Lung (tissue), 11 donors: ENCODE measurements at regions not wholly inside any gene's neighbourhood (a gene's known extent, or its start where the extent isn't known, plus 50 kb on each side); places are given as distances from the start of the nearest gene placed in this dataset.

ENCODE experiments used
- ATAC-seq: fragments of 200-7000 bp; cut with Tn5 transposase; one replicate; pipeline ENCODE4 v1.9.1; 2020; ENCODE audit warnings: moderate number of reproducible peaks; ENCODE audit not compliant: insufficient read depth, low FRiP score
- DNase-seq, 3 donors: peaks; one replicate each; pipeline ENCODE4 v3.0.0-alpha.2; 2013 to 2017
- H3K27ac ChIP-seq, 2 donors: one replicate each; pipeline ENCODE4 v1.5.1; 2013; ENCODE audit warnings: mild to moderate bottlenecking in 2 of 2, moderate library complexity in 2 of 2, control low read depth in 1 of 2, inconsistent platforms in 1 of 2, low read depth in 1 of 2, low read length in 1 of 2
- H3K27me3 ChIP-seq, 3 donors: one replicate each; pipeline ENCODE4 v1.5.1; 2013; ENCODE audit warnings: low read length in 2 of 3; ENCODE audit not compliant: control insufficient read depth in 3 of 3, insufficient read depth in 3 of 3
- H3K36me3 ChIP-seq, 4 donors: one replicate each; pipeline ENCODE4 v1.5.1; 2013; ENCODE audit warnings: low read length in 4 of 4, mild to moderate bottlenecking in 1 of 4, moderate library complexity in 1 of 4; ENCODE audit not compliant: control insufficient read depth in 4 of 4, insufficient read depth in 4 of 4
- H3K4me1 ChIP-seq, 5 donors: one replicate each; pipeline ENCODE4 v1.5.1; 2013; ENCODE audit warnings: low read length in 5 of 5, mild to moderate bottlenecking in 2 of 5, moderate library complexity in 1 of 5; ENCODE audit not compliant: control insufficient read depth in 5 of 5, insufficient read depth in 5 of 5
- H3K4me3 ChIP-seq: one replicate; pipeline ENCODE4 v1.5.1; 2013; ENCODE audit warnings: mild to moderate bottlenecking, control low read depth, moderate library complexity
- H3K9ac ChIP-seq, 2 donors: one replicate each; pipeline ENCODE4 v1.5.1; 2013; ENCODE audit warnings: low read length in 2 of 2, control low read depth in 1 of 2; ENCODE audit not compliant: insufficient read depth in 1 of 2
- H3K9me3 ChIP-seq, 4 donors: one replicate each; pipeline ENCODE4 v1.5.1; 2013; ENCODE audit warnings: low read length in 3 of 4, mild to moderate bottlenecking in 1 of 4, moderate library complexity in 1 of 4; ENCODE audit not compliant: control insufficient read depth in 4 of 4, insufficient read depth in 3 of 4
- CTCF ChIP-seq: IDR thresholded peaks from 2 replicates; pipeline ENCODE4 v1.5.1; 2012; ENCODE audit warnings: mild to moderate bottlenecking; ENCODE audit errors: control extremely low read depth, extremely low read depth
- WGBS, 2 donors: extraction: QIAGEN DNeasy Blood & Tissue Kit; methylation state at CpG; one replicate each; pipeline ENCODE4 v1.1.7; 2013; 5-methylcytosine and 5-hydroxymethylcytosine counted together
- donor health status: control.
- donor health status: control.
- donor health status: Bipolar disorder and iron deficiency.
- donor health status: healthy.
- donor health status: DM: yes; HTN: yes; CAD: no.

- Histone ChIP-seq H3K4me3 (no peak overlapping the region), H3K27ac (no peak overlapping the region), H3K9ac (no peak overlapping the region), H3K36me3 (no peaks in the 10 kb centered on the region), H3K9me3 (no peaks in the 10 kb centered on the region), H3K27me3 (no peaks in the 10 kb centered on the region), H3K4me1 (no peaks in the 10 kb centered on the region)
- DNase-seq, result no peak
- WGBS, 2 donors, result 56 to 63% methylated on average over 4 of the region's 4 CpGs
- ATAC-seq, result no peak
- no peak for TF ChIP-seq CTCF
Observed at GRCh38 chr2:20556756-20557155, 94.1 kb downstream of the HS1BP3 start.

DNA sequence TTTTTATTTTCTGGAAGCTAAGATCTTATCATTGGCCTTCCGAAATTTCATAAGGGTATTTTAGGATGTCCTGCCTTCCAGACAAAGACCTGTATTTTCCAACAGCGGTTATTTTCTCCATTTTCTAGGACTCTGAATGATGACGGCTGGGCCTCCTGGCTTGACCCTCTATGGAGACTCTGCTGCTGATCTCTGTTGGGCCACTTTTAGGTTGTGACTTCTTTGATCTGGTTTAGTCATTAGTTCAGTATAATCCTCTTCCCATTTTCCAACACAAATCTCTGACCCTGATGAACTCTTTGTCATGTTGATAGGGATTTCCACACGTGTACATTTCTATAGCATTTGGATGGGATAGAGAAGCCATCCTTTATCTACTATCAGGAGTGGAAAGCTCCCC lies 93.7 kb downstream of the HS1BP3 start:
- H3K4me1 ChIP-seq, result no peaks in the 10 kb centered on the region
- no peak overlapping the region for H3K4me3 ChIP-seq
- ATAC-seq (no peak), DNase-seq (no peak)
- no peaks in the 10 kb centered on the region for H3K36me3 ChIP-seq
- H3K9ac ChIP-seq, result no peak overlapping the region
- no peaks in the 10 kb centered on the region for H3K27me3 ChIP-seq
- WGBS, 2 donors, result 92 to 93% methylated on average over 4 of the region's 4 CpGs
- no peaks in the 10 kb centered on the region for H3K9me3 ChIP-seq
- TF ChIP-seq CTCF, result no peak
- no peak overlapping the region for H3K27ac ChIP-seq

DNA sequence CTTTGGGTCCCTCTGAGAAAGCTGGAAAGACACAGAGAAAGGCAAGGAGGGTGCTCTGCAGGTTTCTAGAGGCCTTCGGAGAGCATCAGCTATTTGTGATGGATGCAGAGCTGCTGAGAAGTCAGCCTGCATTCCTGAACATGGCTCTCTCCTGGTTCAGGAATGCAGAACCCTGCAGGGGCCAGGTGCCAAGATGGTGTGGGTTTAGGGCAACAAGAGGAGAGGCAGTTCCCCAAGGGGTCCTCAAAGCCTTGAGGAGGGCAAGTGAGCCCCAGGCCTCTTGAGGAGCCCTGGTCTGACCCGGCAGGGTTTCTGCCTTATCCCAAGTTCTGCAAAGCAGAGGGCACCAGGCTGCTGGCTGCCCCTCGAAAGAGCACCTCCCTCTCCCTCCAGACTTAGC lies 93.3 kb downstream of the HS1BP3 start:
- Histone ChIP-seq H3K27ac (no peak overlapping the region), H3K9me3 (no peaks in the 10 kb centered on the region), H3K4me1 (no peaks in the 10 kb centered on the region), H3K27me3 (no peaks in the 10 kb centered on the region), H3K36me3 (no peaks in the 10 kb centered on the region), H3K4me3 (no peak overlapping the region), H3K9ac (no peak overlapping the region)
- DNase-seq (no peak), ATAC-seq (no peak)
- TF ChIP-seq CTCF, result no peak
- WGBS, 2 donors, result 77 to 85% methylated on average over 3 of the region's 3 CpGs

DNA sequence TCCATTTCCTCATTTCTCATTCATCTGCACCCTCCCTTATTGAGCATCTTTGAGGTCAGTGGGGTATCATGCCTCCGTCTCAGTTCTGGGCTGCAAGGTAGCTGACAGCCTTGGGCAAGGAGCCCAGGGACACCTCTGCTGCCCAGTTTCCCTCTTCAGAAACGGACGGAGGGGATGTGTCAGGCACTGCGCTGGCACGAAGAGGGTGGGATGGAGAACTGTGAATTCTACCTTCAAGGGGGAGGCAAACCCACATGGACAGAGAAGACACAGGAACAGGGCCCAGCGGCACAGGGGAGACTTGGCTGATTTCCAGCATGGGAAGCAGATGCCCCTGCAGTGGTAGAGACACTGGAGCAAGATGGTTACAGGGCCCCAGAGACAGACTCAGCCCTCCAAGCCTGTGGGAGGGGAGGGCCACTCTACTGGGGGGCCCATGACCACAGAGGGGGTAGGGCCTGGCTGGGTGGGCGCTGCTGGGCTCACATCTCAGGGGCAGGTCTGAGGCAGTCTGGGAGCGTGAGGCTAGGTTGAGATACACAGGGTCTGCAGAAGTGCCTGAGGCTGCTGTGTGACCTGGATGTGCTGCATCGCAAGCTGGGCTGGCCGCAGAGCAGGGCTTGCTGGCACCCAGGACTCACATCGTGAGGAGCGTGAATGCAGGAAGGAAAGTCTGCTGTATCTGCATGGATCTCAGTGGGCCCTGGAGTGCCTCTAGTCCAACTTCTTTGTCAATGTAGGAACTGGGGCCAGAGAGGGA lies 92.3 kb downstream of the HS1BP3 start:
- no peak for TF ChIP-seq CTCF

More for the DNA sequence above, 92.3 kb downstream of the HS1BP3 start:
- no peaks in the 10 kb centered on the region for H3K36me3 ChIP-seq
- no peak overlapping the region for H3K9ac ChIP-seq
- no peaks in the 10 kb centered on the region for H3K4me1 ChIP-seq
- no peak overlapping the region for H3K4me3 ChIP-seq
- ATAC-seq, result no peak
- H3K27me3 ChIP-seq, result no peaks in the 10 kb centered on the region
- no peak for DNase-seq
- no peak overlapping the region for H3K27ac ChIP-seq
- no peaks in the 10 kb centered on the region for H3K9me3 ChIP-seq
- WGBS, 2 donors, result 94 to 96% methylated on average over 12 of the region's 12 CpGs
